CD8-positive, alpha-beta memory T cell (primary cell): ENCODE measurements at regions not wholly inside any gene's neighbourhood (a gene's known extent, or its start where the extent isn't known, plus 50 kb on each side); places are given as distances from the start of the nearest gene placed in this dataset.

Source experiments
- CTCF ChIA-PET: fragments of 350-600 bp; sonication (Branson Sonifier 250); formaldehyde crosslinking; loops from one replicate; lab custom pipeline; 2021; ENCODE audit warnings: antibody characterized with exemption; lab: Charles Lee
- POLR2A ChIA-PET: fragments of 350-600 bp; sonication (Branson Sonifier 250); formaldehyde crosslinking; loops from one replicate; lab custom pipeline; 2021; ENCODE audit warnings: antibody characterized with exemption; lab: Charles Lee
- DNase-seq, 5 donors: peaks; one replicate each; pipeline versions ENCODE4 v3.0.0 to v3.0.0-alpha.2; 2020 to 2022; ENCODE audit warnings: mixed read lengths in 1 of 5
- H3K27ac ChIP-seq: one replicate; pipeline ENCODE4 v1.7.0; 2013; ENCODE audit warnings: low read depth, mild to moderate bottlenecking, low read length, moderate library complexity
- H3K27me3 ChIP-seq: 2 replicates; pipeline ENCODE4 v1.7.0; 2013; ENCODE audit warnings: low read length, mild to moderate bottlenecking; ENCODE audit not compliant: insufficient read depth, poor library complexity, severe bottlenecking
- H3K36me3 ChIP-seq: 2 replicates; pipeline ENCODE4 v1.7.0; 2013; ENCODE audit warnings: mild to moderate bottlenecking, low read length, moderate library complexity; ENCODE audit not compliant: insufficient read depth
- H3K4me1 ChIP-seq: 2 replicates; pipeline ENCODE4 v1.7.0; 2013; ENCODE audit warnings: mild to moderate bottlenecking, low read length, moderate library complexity; ENCODE audit not compliant: insufficient read depth
- H3K4me3 ChIP-seq: 2 replicates; pipeline ENCODE4 v1.7.0; 2013; ENCODE audit warnings: mild to moderate bottlenecking, low read length
- H3K9me3 ChIP-seq: 2 replicates; pipeline ENCODE4 v1.7.0; 2013; ENCODE audit warnings: mild to moderate bottlenecking, low read length
- H3K27ac Mint-ChIP-seq, 8 donors: one replicate each; pipeline ENCODE4 v1.8.0; 2020 to 2021; ENCODE audit warnings: mixed read lengths in 8 of 8, mild to moderate bottlenecking in 6 of 8, inconsistent platforms in 3 of 8, moderate library complexity in 3 of 8
- H3K27me3 Mint-ChIP-seq, 2 donors: one replicate each; pipeline ENCODE4 v1.8.0; 2020 to 2021; ENCODE audit warnings: mixed read lengths in 2 of 2, mild to moderate bottlenecking in 1 of 2, moderate library complexity in 1 of 2
- H3K36me3 Mint-ChIP-seq, 3 donors: one replicate each; pipeline ENCODE4 v1.8.0; 2020 to 2021; ENCODE audit warnings: mixed read lengths in 3 of 3, inconsistent platforms in 1 of 3, mild to moderate bottlenecking in 1 of 3
- H3K4me1 Mint-ChIP-seq, 3 donors: one replicate each; pipeline ENCODE4 v1.8.0; 2020 to 2021; ENCODE audit warnings: mixed read lengths in 3 of 3, inconsistent platforms in 1 of 3, mild to moderate bottlenecking in 1 of 3
- H3K4me3 Mint-ChIP-seq, 7 donors: one replicate each; pipeline ENCODE4 v1.8.0; 2020 to 2021; ENCODE audit warnings: mixed read lengths in 7 of 7, mild to moderate bottlenecking in 6 of 7, moderate library complexity in 4 of 7, inconsistent platforms in 2 of 7
- H3K9me3 Mint-ChIP-seq, 5 donors: one replicate each; pipeline ENCODE4 v1.8.0; 2020 to 2022; ENCODE audit warnings: mixed read lengths in 5 of 5, mild to moderate bottlenecking in 3 of 5, moderate library complexity in 2 of 5, inconsistent platforms in 1 of 5

DNA sequence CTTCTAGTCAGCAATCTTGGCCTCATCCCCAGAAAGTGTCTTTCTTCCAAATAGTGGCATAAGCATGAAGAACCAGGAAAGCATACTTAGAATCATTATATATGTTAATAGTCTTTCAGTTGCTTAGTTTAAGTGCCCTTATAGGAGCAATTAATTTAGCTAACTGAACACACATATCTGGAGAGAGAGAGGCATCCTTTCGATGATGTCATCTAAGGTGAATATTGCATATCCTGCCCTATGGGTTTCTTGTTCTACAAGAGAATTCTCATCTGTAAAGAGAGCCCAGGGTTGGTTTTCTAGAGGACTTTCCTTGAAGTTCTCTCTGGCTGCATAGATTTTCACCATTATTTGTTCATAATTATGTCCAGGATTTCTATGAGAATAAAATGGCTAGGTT is 230.1 kb downstream of the RPS4Y2 start:
- H3K4me1 Mint-ChIP-seq = peaks cover 0 to 15% (median 0%) of the 10 kb centered on the region in 3 donors
- DNase-seq = no peak
- Histone ChIP-seq H3K27me3 (no peaks in the 10 kb centered on the region), H3K9me3 (no peaks in the 10 kb centered on the region), H3K4me3 (no peak overlapping the region), H3K36me3 (no peaks in the 10 kb centered on the region), H3K27ac (no peak overlapping the region), H3K4me1 (peaks cover 12% of the 10 kb centered on the region)
- no peaks in the 10 kb centered on the region for H3K27me3 Mint-ChIP-seq
- H3K36me3 Mint-ChIP-seq = no peaks in the 10 kb centered on the region
- ChIA-PET POLR2A (no interaction called here), CTCF (no interaction called here)
- H3K9me3 Mint-ChIP-seq = no peaks in the 10 kb centered on the region
- H3K27ac Mint-ChIP-seq = no peak overlapping the region
- no peak overlapping the region for H3K4me3 Mint-ChIP-seq

- Mint-ChIP-seq H3K36me3 (no peaks in the 10 kb centered on the region), H3K4me1 (peaks cover 0 to 24% (median 0%) of the 10 kb centered on the region in 3 donors), H3K9me3 (no peaks in the 10 kb centered on the region), H3K27me3 (no peaks in the 10 kb centered on the region), H3K27ac (peak overlapping the region in 2 of 8 donors; percentile 80 to 88), H3K4me3 (peak overlapping the region in 2 of 7 donors; percentile 68 to 84)
- no peak for DNase-seq
- no peaks in the 10 kb centered on the region for H3K9me3 ChIP-seq
- no peaks in the 10 kb centered on the region for H3K27me3 ChIP-seq
- POLR2A ChIA-PET = no interaction called here
- CTCF ChIA-PET = no interaction called here
- H3K4me1 ChIP-seq = peaks cover 19% of the 10 kb centered on the region
- H3K4me3 ChIP-seq = no peak overlapping the region
- no peaks in the 10 kb centered on the region for H3K36me3 ChIP-seq
- no peak overlapping the region for H3K27ac ChIP-seq
These were observed 234.2 kb downstream of the RPS4Y2 start for GRCh38 chrY:20990123-20990522.

DNA sequence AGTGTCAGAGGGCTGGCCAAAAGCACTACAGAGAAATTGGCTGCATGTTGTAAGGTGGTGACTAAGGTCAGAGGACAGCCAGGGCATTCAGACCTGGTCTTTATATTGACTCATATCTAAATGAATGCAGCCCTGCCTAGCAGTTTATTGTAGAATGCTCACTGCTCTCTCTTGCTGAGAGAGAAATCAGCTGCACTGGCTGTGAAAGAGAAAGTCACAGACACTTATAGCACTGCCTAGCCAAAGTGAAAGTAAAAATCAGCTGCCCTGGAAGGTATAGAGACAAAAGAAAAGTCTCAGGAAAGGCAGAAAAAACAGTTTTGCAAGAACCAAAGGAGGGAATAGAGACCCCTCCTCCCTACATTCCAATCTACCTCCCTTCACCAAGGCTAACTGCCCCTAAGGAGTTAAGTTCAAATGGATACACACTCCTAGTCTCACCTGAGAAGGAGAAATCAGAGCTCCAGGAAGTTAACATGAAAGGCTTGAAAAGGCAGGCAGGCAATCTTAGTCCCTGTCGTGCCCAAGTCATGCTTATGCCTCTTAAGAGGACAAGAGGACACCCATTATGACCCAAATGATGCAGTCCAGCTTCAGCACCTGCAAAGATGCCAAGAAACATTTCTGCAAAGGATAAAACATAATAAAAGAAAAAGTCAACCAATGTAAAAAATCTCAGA is 235.1 kb downstream of the RPS4Y2 start:
- ChIA-PET CTCF (no interaction called here), POLR2A (interaction anchor here (1.1 kb wide), 1 partner anchor 415 kb away, joined by 3 read pairs; the partner anchor contains the start of gene EIF1AY)
- peaks cover 19% of the 10 kb centered on the region for H3K4me1 ChIP-seq
- H3K4me1 Mint-ChIP-seq = peaks cover 0 to 24% (median 0%) of the 10 kb centered on the region in 3 donors
- no peak for DNase-seq
- no peak overlapping the region for H3K27ac ChIP-seq
- H3K36me3 ChIP-seq = no peaks in the 10 kb centered on the region
- H3K27ac Mint-ChIP-seq = peak overlapping the region in 2 of 8 donors; percentile 80 to 88
- no peaks in the 10 kb centered on the region for H3K27me3 Mint-ChIP-seq
- no peaks in the 10 kb centered on the region for H3K9me3 Mint-ChIP-seq
- no peaks in the 10 kb centered on the region for H3K27me3 ChIP-seq
- H3K4me3 Mint-ChIP-seq = peak overlapping the region in 2 of 7 donors; percentile 68 to 84
- peak overlapping the region; percentile 53 for H3K4me3 ChIP-seq
- no peaks in the 10 kb centered on the region for H3K36me3 Mint-ChIP-seq
- no peaks in the 10 kb centered on the region for H3K9me3 ChIP-seq

DNA sequence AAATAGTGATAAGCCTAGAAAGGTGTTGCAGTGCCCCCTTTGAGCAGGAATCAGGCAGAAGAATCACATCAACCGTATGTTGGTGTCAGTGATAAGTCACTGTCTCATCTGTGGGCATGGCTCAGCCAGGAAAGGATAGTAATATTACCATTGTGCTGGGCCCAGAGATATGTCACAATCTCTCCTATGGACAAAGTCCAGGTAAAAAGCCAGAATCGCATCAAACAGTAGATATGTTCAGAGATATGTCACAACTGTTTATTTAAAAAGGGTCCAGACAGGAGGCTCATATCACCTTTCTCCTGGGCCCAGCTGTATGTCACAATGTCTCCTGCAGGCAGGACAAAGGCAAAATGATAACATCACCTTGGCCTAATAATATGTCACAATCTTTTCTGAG is 241.4 kb downstream of the RPS4Y2 start:
- Histone ChIP-seq H3K36me3 (no peaks in the 10 kb centered on the region), H3K4me3 (no peak overlapping the region), H3K9me3 (no peaks in the 10 kb centered on the region), H3K27ac (no peak overlapping the region), H3K27me3 (no peaks in the 10 kb centered on the region), H3K4me1 (no peaks in the 10 kb centered on the region)
- CTCF ChIA-PET = no interaction called here
- no peak overlapping the region for H3K27ac Mint-ChIP-seq
- DNase-seq = no peak
- POLR2A ChIA-PET = no interaction called here
- peaks cover 0 to 7% (median 0%) of the 10 kb centered on the region in 3 donors for H3K4me1 Mint-ChIP-seq
- no peaks in the 10 kb centered on the region for H3K9me3 Mint-ChIP-seq
- H3K36me3 Mint-ChIP-seq = no peaks in the 10 kb centered on the region
- no peak overlapping the region for H3K4me3 Mint-ChIP-seq
- H3K27me3 Mint-ChIP-seq = no peaks in the 10 kb centered on the region

GRCh38 chrY:20998016-20998415 is 242.1 kb downstream of the RPS4Y2 start:
- ChIA-PET POLR2A (no interaction called here), CTCF (no interaction called here)
- H3K36me3 Mint-ChIP-seq = no peaks in the 10 kb centered on the region
- H3K4me3 Mint-ChIP-seq = no peak overlapping the region
- Histone ChIP-seq H3K4me3 (no peak overlapping the region), H3K27ac (no peak overlapping the region), H3K4me1 (no peaks in the 10 kb centered on the region), H3K9me3 (no peaks in the 10 kb centered on the region), H3K27me3 (no peaks in the 10 kb centered on the region), H3K36me3 (no peaks in the 10 kb centered on the region)
- H3K27ac Mint-ChIP-seq = no peak overlapping the region
- no peak for DNase-seq
- H3K27me3 Mint-ChIP-seq = no peaks in the 10 kb centered on the region
- no peaks in the 10 kb centered on the region for H3K9me3 Mint-ChIP-seq
- peaks cover 0 to 7% (median 0%) of the 10 kb centered on the region in 3 donors for H3K4me1 Mint-ChIP-seq

- no peaks in the 10 kb centered on the region for H3K36me3 Mint-ChIP-seq
- H3K27ac ChIP-seq = no peak overlapping the region
- no peak overlapping the region for H3K4me3 ChIP-seq
- H3K4me1 ChIP-seq = no peaks in the 10 kb centered on the region
- no peaks in the 10 kb centered on the region for H3K9me3 ChIP-seq
- DNase-seq = no peak
- no peak overlapping the region for H3K27ac Mint-ChIP-seq
- no peak overlapping the region for H3K4me3 Mint-ChIP-seq
- H3K27me3 ChIP-seq = no peaks in the 10 kb centered on the region
- peaks cover 0 to 7% (median 0%) of the 10 kb centered on the region in 3 donors for H3K4me1 Mint-ChIP-seq
- no peaks in the 10 kb centered on the region for H3K27me3 Mint-ChIP-seq
- ChIA-PET POLR2A (no interaction called here), CTCF (no interaction called here)
- no peaks in the 10 kb centered on the region for H3K9me3 Mint-ChIP-seq
- no peaks in the 10 kb centered on the region for H3K36me3 ChIP-seq
These were observed 242.6 kb downstream of the RPS4Y2 start for GRCh38 chrY:20998483-20998882.

- ChIA-PET POLR2A (no interaction called here), CTCF (no interaction called here)
- H3K4me1 ChIP-seq = no peaks in the 10 kb centered on the region
- H3K4me1 Mint-ChIP-seq = peaks cover 0 to 7% (median 0%) of the 10 kb centered on the region in 3 donors
- no peaks in the 10 kb centered on the region for H3K36me3 Mint-ChIP-seq
- no peak overlapping the region for H3K27ac ChIP-seq
- no peak overlapping the region for H3K4me3 Mint-ChIP-seq
- H3K36me3 ChIP-seq = no peaks in the 10 kb centered on the region
- no peak overlapping the region for H3K27ac Mint-ChIP-seq
- no peaks in the 10 kb centered on the region for H3K9me3 Mint-ChIP-seq
- H3K4me3 ChIP-seq = no peak overlapping the region
- no peaks in the 10 kb centered on the region for H3K9me3 ChIP-seq
- no peaks in the 10 kb centered on the region for H3K27me3 ChIP-seq
- no peak for DNase-seq
- H3K27me3 Mint-ChIP-seq = no peaks in the 10 kb centered on the region
These were observed 245.2 kb downstream of the RPS4Y2 start for GRCh38 chrY:21001102-21001501.

- Histone ChIP-seq H3K9me3 (no peaks in the 10 kb centered on the region), H3K27ac (no peak overlapping the region), H3K4me1 (no peaks in the 10 kb centered on the region), H3K4me3 (no peak overlapping the region), H3K27me3 (no peaks in the 10 kb centered on the region), H3K36me3 (no peaks in the 10 kb centered on the region)
- CTCF ChIA-PET = no interaction called here
- no peak overlapping the region for H3K27ac Mint-ChIP-seq
- H3K36me3 Mint-ChIP-seq = no peaks in the 10 kb centered on the region
- peaks cover 0 to 2% (median 0%) of the 10 kb centered on the region in 3 donors for H3K4me1 Mint-ChIP-seq
- H3K9me3 Mint-ChIP-seq = no peaks in the 10 kb centered on the region
- H3K27me3 Mint-ChIP-seq = no peaks in the 10 kb centered on the region
- no peak for DNase-seq
- POLR2A ChIA-PET = no interaction called here
- no peak overlapping the region for H3K4me3 Mint-ChIP-seq
These were observed 247.2 kb downstream of the RPS4Y2 start for GRCh38 chrY:21003059-21003458.
